ENCODE measurements at regions not wholly inside any gene's neighbourhood (a gene's known extent, or its start where the extent isn't known, plus 50 kb on each side); places are given as distances from the start of the nearest gene placed in this dataset.

- TF ChIP-seq POLR2AphosphoS5 (IDR thresholded peaks at IDR 0.05; ENCODE audit: borderline replicate concordance, low read depth, low read length): no peak
- TF ChIP-seq EZH2 (IDR thresholded peaks at IDR 0.05): no peak
These were observed 176.0 kb downstream of the NRP2 start for GRCh38 chr2:205858275-205858674.

Data from SK-N-MC (cell line).